COLO668 (cell line): ENCODE measurements at regions not wholly inside any gene's neighbourhood (a gene's known extent, or its start where the extent isn't known, plus 50 kb on each side); places are given as distances from the start of the nearest gene placed in this dataset.
"Not testable (repeated sequence)": the region's sequence is repeated elsewhere in the genome, so short reads cannot be mapped to it uniquely, and the experiment has no call there.

Experiments
- DNase-seq: peaks from one replicate; lab custom pipeline; 2025; ENCODE audit not compliant: unreplicated experiment; lab: John Stamatoyannopoulos, UW

- DNase-seq, result no peak
These were observed 331.0 kb upstream of the PSMD7 start for GRCh38 chr16:73965591-73965990.

- DNase-seq, result peak; percentile 63
These were observed 339.8 kb upstream of the PSMD7 start for GRCh38 chr16:73956587-73957494.

GRCh38 chr16:73955702-73956101 lies 340.9 kb upstream of the PSMD7 start:
- DNase-seq, result no peak

GRCh38 chr16:73955255-73955654 lies 341.4 kb upstream of the PSMD7 start:
- no peak for DNase-seq

- DNase-seq, result no peak
These were observed 345.1 kb upstream of the PSMD7 start for GRCh38 chr16:73951481-73951880.

- peak; percentile 23 for DNase-seq
These were observed 346.9 kb upstream of the PSMD7 start for GRCh38 chr16:73949574-73950320.

GRCh38 chr16:73945631-73946030 lies 351.0 kb upstream of the PSMD7 start:
- no peak for DNase-seq

GRCh38 chr16:73943184-73943583 lies 353.4 kb upstream of the PSMD7 start:
- DNase-seq, result not testable (repeated sequence)

GRCh38 chr16:73940786-73941185 lies 355.8 kb upstream of the PSMD7 start:
- not testable (repeated sequence) for DNase-seq

GRCh38 chr16:73923951-73924350 lies 372.7 kb upstream of the PSMD7 start:
- DNase-seq, result no peak

GRCh38 chr16:73921295-73921694 lies 375.3 kb upstream of the PSMD7 start:
- no peak for DNase-seq

GRCh38 chr16:73916829-73917594 lies 379.6 kb upstream of the PSMD7 start:
- DNase-seq, result no peak

GRCh38 chr16:73915935-73916334 lies 380.7 kb upstream of the PSMD7 start:
- DNase-seq, result no peak

- no peak for DNase-seq
These were observed 381.5 kb upstream of the PSMD7 start for GRCh38 chr16:73915140-73915539.

GRCh38 chr16:73912850-73913249 lies 383.8 kb upstream of the PSMD7 start:
- DNase-seq, result no peak

GRCh38 chr16:73912281-73912680 lies 384.3 kb upstream of the PSMD7 start:
- no peak for DNase-seq

GRCh38 chr16:73909529-73910035 lies 387.0 kb upstream of the PSMD7 start:
- DNase-seq, result no peak

- DNase-seq, result no peak
These were observed 405.5 kb upstream of the PSMD7 start for GRCh38 chr16:73891129-73891542.

- no peak for DNase-seq
These were observed 406.2 kb upstream of the PSMD7 start for GRCh38 chr16:73890186-73891128.
